HCT116 (cell line): ENCODE measurements at regions not wholly inside any gene's neighbourhood (a gene's known extent, or its start where the extent isn't known, plus 50 kb on each side); places are given as distances from the start of the nearest gene placed in this dataset.

Experiments used
- POLR2A ChIP-seq: IDR thresholded peaks from 2 replicates; pipeline ENCODE4 v1.7.0; 2011; ENCODE audit warnings: borderline replicate concordance; ENCODE audit not compliant: insufficient read depth, insufficient read length; ENCODE audit errors: extremely low read depth
- TF ChIP-seq, protein P1 (sequence below), 3 experiments: fragments of 200-600 bp in 1 of 3; sonication (generic) in 1 of 3; IDR thresholded peaks in 2 of 3; conservative IDR thresholded peaks in 1 of 3; 2 replicates each; pipeline ENCODE4 v1.5.1; 2012 to 2017; ENCODE audit warnings: low read depth in 2 of 3, low read length in 2 of 3, antibody characterized with exemption in 1 of 3, borderline replicate concordance in 1 of 3, control low read depth in 1 of 3, mild to moderate bottlenecking in 1 of 3, mixed read lengths in 1 of 3, mixed run types in 1 of 3, moderate library complexity in 1 of 3; ENCODE audit not compliant: insufficient read depth in 1 of 3

- TF ChIP-seq, protein P1, sequence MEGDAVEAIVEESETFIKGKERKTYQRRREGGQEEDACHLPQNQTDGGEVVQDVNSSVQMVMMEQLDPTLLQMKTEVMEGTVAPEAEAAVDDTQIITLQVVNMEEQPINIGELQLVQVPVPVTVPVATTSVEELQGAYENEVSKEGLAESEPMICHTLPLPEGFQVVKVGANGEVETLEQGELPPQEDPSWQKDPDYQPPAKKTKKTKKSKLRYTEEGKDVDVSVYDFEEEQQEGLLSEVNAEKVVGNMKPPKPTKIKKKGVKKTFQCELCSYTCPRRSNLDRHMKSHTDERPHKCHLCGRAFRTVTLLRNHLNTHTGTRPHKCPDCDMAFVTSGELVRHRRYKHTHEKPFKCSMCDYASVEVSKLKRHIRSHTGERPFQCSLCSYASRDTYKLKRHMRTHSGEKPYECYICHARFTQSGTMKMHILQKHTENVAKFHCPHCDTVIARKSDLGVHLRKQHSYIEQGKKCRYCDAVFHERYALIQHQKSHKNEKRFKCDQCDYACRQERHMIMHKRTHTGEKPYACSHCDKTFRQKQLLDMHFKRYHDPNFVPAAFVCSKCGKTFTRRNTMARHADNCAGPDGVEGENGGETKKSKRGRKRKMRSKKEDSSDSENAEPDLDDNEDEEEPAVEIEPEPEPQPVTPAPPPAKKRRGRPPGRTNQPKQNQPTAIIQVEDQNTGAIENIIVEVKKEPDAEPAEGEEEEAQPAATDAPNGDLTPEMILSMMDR (IDR thresholded peaks at IDR 0.05 in 2 of 3, conservative IDR thresholded peaks at IDR 0.05 in 1 of 3; ENCODE audit: borderline replicate concordance in 1 of 3, insufficient read depth in 1 of 3, low read depth in 2 of 3, low read length in 2 of 3): no peak
- TF ChIP-seq POLR2A: no peak
Observed at GRCh38 chr17:71371809-71372208, 749.0 kb upstream of the SOX9 start.
